Vagina (tissue), 2 donors: ENCODE measurements at regions not wholly inside any gene's neighbourhood (a gene's known extent, or its start where the extent isn't known, plus 50 kb on each side); places are given as distances from the start of the nearest gene placed in this dataset.

Source experiments
- DNase-seq, 2 donors: peaks; one replicate each; pipeline ENCODE4 v3.0.0-alpha.2; 2017; ENCODE audit errors: extremely low spot score in 2 of 2
- H3K27ac ChIP-seq: fragments of 200-600 bp; sonication (generic); one replicate; pipeline ENCODE4 v1.5.1; 2019
- H3K27me3 ChIP-seq: fragments of 200-600 bp; sonication (generic); one replicate; pipeline ENCODE4 v1.5.1; 2019
- H3K36me3 ChIP-seq, 2 donors: fragments of 200-600 bp; sonication (generic); one replicate each; pipeline ENCODE4 v1.5.1; 2017 to 2019
- H3K4me1 ChIP-seq: fragments of 200-600 bp; sonication (generic); one replicate; pipeline ENCODE4 v1.5.1; 2019
- H3K4me3 ChIP-seq, 2 donors: fragments of 200-600 bp; sonication (generic); 1 replicate in 1 of 2; 2 replicates in 1 of 2; pipeline ENCODE4 v1.5.1; 2016 to 2019
- H3K9me3 ChIP-seq: fragments of 200-600 bp; sonication (generic); one replicate; pipeline ENCODE4 v1.5.1; 2019
- POLR2A ChIP-seq, 2 donors: fragments of 450-650 bp; IDR thresholded peaks; one replicate each; pipeline ENCODE4 v1.6.1; 2017; ENCODE audit warnings: antibody characterized with exemption in 2 of 2, mild to moderate bottlenecking in 2 of 2, moderate library complexity in 2 of 2
- POLR2AphosphoS5 ChIP-seq, 2 donors: sonication (generic); formaldehyde crosslinking; IDR thresholded peaks; one replicate each; pipeline ENCODE4 v1.9.0; 2017; ENCODE audit warnings: antibody characterized with exemption in 2 of 2, mild to moderate bottlenecking in 2 of 2, low read depth in 1 of 2; ENCODE audit not compliant: insufficient read depth in 1 of 2
- intact Hi-C: fragments of 100-400 bp; cut with DNase I; formaldehyde crosslinking; loops from one replicate; pipeline ENCODE4 v1.15.1; 2023
- TF ChIP-seq, protein P1 (sequence below), 3 experiments: fragments of 450-650 bp in 2 of 3; fragments of 200-600 bp in 1 of 3; sonication (generic) in 1 of 3; IDR thresholded peaks; one replicate each; pipeline ENCODE4 v1.5.1; 2017 to 2019; ENCODE audit warnings: antibody characterized with exemption in 3 of 3, mild to moderate bottlenecking in 2 of 3, moderate library complexity in 2 of 3

DNA sequence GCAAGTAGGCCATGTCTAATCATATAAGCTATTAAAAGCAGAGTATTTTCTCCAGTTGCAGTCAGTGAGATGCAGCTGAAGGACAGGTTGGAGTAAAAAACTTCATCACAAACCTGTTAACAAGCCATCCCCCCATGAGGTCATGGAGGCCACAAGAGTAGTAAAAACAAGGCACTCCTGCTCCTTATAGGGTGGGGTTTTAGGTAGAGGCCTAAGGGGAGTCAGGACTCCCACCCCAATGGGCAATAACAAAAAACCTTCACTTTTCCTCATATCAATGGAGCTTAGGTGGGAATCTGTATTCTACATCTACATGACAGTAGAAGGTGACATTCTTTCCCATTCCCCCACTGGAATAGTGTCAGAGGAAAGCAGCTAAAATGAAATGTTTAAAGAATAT is 428.1 kb upstream of the KHDRBS2 start:
- Histone ChIP-seq H3K4me1 (no peaks in the 10 kb centered on the region), H3K4me3 (no peak overlapping the region), H3K36me3 (no peaks in the 10 kb centered on the region), H3K27ac (no peak overlapping the region), H3K27me3 (no peaks in the 10 kb centered on the region), H3K9me3 (no peaks in the 10 kb centered on the region)
- no peak for DNase-seq
- intact Hi-C loops = no loop called here
- no peak for TF ChIP-seq POLR2AphosphoS5 (IDR thresholded peaks at IDR 0.05; ENCODE audit: insufficient read depth in 1 of 2, low read depth in 1 of 2)
- TF ChIP-seq, protein P1, sequence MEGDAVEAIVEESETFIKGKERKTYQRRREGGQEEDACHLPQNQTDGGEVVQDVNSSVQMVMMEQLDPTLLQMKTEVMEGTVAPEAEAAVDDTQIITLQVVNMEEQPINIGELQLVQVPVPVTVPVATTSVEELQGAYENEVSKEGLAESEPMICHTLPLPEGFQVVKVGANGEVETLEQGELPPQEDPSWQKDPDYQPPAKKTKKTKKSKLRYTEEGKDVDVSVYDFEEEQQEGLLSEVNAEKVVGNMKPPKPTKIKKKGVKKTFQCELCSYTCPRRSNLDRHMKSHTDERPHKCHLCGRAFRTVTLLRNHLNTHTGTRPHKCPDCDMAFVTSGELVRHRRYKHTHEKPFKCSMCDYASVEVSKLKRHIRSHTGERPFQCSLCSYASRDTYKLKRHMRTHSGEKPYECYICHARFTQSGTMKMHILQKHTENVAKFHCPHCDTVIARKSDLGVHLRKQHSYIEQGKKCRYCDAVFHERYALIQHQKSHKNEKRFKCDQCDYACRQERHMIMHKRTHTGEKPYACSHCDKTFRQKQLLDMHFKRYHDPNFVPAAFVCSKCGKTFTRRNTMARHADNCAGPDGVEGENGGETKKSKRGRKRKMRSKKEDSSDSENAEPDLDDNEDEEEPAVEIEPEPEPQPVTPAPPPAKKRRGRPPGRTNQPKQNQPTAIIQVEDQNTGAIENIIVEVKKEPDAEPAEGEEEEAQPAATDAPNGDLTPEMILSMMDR (IDR thresholded peaks at IDR 0.05) = no peak
- no peak for TF ChIP-seq POLR2A (IDR thresholded peaks at IDR 0.05)

DNA sequence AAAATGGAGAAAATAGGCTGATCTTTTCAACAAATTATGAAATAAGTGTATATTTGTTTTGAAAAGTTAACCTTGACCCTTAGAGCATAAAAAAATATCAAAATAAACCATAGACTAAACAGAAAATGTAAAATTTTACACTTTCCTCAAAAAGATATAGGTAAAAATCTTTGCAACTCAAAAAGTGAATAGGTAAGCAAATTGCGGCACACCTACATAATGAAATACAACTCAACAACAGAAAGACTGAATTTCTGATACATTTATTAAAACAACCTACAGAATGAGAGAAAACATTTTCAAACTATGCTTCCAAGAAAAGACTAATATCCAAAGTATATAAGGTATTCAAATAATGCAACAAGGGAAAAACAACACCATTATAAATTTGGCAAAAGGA is 425.7 kb upstream of the KHDRBS2 start:
- H3K4me3 ChIP-seq = no peak overlapping the region
- TF ChIP-seq, protein P1 (IDR thresholded peaks at IDR 0.05) = no peak
- TF ChIP-seq POLR2A (IDR thresholded peaks at IDR 0.05) (no peak), POLR2AphosphoS5 (IDR thresholded peaks at IDR 0.05; ENCODE audit: insufficient read depth in 1 of 2, low read depth in 1 of 2) (no peak)

DNA sequence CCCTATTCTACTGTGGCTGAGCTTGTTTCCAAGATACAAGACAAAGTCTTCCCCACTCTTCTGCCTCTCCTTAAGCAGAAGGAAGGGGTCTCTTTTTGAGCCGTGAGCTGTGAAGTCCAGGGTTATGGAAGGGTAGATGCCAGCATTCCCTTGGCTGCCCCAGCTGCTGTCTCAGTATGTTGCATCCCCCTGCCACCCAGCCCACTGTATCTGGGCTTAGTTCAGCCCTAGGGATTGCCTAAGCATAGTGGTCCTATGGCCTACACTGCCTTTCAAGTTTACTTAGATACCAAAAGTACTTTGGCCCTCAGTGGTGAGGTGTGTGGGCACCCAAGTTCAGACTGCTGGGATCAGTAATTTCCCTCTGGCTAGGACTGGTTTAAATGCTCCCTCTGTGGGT is 421.9 kb upstream of the KHDRBS2 start:
- Histone ChIP-seq H3K4me3 (no peak overlapping the region), H3K4me1 (no peaks in the 10 kb centered on the region), H3K9me3 (no peaks in the 10 kb centered on the region), H3K27me3 (no peaks in the 10 kb centered on the region), H3K27ac (no peak overlapping the region), H3K36me3 (no peaks in the 10 kb centered on the region)
- no peak for DNase-seq
- intact Hi-C loops = no loop called here
- no peak for TF ChIP-seq POLR2AphosphoS5 (IDR thresholded peaks at IDR 0.05; ENCODE audit: insufficient read depth in 1 of 2, low read depth in 1 of 2)
- no peak for TF ChIP-seq POLR2A (IDR thresholded peaks at IDR 0.05)
- TF ChIP-seq, protein P1 (IDR thresholded peaks at IDR 0.05) = no peak

More for the DNA sequence above, 425.7 kb upstream of the KHDRBS2 start:
- no peak overlapping the region for H3K27ac ChIP-seq
- H3K36me3 ChIP-seq = no peaks in the 10 kb centered on the region
- H3K4me1 ChIP-seq = no peaks in the 10 kb centered on the region
- no peaks in the 10 kb centered on the region for H3K9me3 ChIP-seq
- DNase-seq = no peak
- intact Hi-C loops = no loop called here
- H3K27me3 ChIP-seq = no peaks in the 10 kb centered on the region

DNA sequence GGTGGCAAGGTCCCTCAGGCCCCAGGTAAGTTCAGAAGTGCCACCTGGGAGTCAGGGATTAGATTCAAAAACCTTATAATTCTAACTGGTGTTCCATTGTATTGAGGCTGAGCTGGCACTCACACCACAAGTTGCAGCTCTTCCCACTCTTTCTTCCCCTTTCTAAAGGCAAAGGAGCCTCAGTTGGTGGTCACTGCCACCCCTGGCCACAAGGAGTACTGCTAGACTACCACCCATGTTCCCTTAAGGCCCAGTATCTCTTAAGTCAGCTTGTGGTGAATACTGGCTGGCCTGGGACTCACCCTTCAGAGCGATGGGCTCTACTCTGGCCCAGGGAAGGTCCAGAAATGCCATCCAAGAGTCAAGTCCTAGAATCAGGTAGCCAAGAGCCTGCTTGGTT is 421.1 kb upstream of the KHDRBS2 start:
- Histone ChIP-seq H3K4me1 (no peaks in the 10 kb centered on the region), H3K36me3 (no peaks in the 10 kb centered on the region), H3K4me3 (no peak overlapping the region), H3K27me3 (no peaks in the 10 kb centered on the region), H3K9me3 (no peaks in the 10 kb centered on the region), H3K27ac (no peak overlapping the region)
- no peak for DNase-seq
- TF ChIP-seq, protein P1 (IDR thresholded peaks at IDR 0.05) = no peak
- TF ChIP-seq POLR2A (IDR thresholded peaks at IDR 0.05) (no peak), POLR2AphosphoS5 (IDR thresholded peaks at IDR 0.05; ENCODE audit: insufficient read depth in 1 of 2, low read depth in 1 of 2) (no peak)
- intact Hi-C loops = no loop called here

DNA sequence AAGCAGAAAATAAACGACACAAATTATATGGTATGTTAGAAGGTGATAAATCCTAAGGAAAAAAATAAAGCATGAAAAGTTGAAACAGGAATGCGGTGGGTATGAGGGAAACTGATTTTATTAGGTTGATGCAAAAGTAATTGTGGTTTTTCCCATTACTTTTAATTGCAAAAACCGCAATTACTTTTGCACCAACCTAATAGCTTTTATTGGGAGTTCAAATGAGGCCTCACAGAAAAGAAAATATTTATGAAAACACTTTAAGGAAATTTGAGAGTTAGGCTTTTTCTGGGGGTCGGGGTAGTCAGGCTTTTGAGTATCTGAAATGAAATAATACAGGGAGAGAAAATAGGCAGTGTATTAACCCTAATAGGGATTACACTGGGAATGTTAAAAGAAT is 397.0 kb upstream of the KHDRBS2 start:
- no peak for TF ChIP-seq POLR2A (IDR thresholded peaks at IDR 0.05)
- TF ChIP-seq, protein P1 (IDR thresholded peaks at IDR 0.05) = no peak
- no peak for TF ChIP-seq POLR2AphosphoS5 (IDR thresholded peaks at IDR 0.05; ENCODE audit: insufficient read depth in 1 of 2, low read depth in 1 of 2)
- Histone ChIP-seq H3K4me3 (no peak overlapping the region), H3K36me3 (no peaks in the 10 kb centered on the region), H3K27me3 (no peaks in the 10 kb centered on the region), H3K4me1 (no peaks in the 10 kb centered on the region), H3K27ac (no peak overlapping the region), H3K9me3 (no peaks in the 10 kb centered on the region)
- DNase-seq = no peak
- intact Hi-C loops = no loop called here
